ENCODE measurements at regions not wholly inside any gene's neighbourhood (a gene's known extent, or its start where the extent isn't known, plus 50 kb on each side); places are given as distances from the start of the nearest gene placed in this dataset.

DNA sequence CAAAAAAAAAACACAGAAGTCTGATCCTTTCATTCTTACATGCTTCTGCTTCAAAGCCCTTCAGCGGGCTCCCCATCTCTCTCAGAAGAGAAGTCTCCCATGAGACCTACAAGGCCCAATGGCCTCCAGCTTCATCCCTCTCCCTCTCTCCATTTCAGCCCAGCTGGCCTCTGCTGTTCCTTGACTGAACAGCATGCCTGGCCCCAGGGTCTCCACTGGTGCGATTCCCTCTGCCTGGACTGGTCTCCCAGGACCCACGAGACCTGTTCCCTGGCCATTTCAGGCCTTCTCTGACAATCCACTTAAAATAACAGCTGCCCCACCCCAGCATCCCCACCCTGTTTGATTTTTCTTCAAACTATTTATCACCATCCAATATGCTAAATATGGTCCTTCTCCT lies 91.2 kb downstream of the AIPL1 start:
- no peak overlapping the region for H3K27ac ChIP-seq
- TF ChIP-seq, protein P1, sequence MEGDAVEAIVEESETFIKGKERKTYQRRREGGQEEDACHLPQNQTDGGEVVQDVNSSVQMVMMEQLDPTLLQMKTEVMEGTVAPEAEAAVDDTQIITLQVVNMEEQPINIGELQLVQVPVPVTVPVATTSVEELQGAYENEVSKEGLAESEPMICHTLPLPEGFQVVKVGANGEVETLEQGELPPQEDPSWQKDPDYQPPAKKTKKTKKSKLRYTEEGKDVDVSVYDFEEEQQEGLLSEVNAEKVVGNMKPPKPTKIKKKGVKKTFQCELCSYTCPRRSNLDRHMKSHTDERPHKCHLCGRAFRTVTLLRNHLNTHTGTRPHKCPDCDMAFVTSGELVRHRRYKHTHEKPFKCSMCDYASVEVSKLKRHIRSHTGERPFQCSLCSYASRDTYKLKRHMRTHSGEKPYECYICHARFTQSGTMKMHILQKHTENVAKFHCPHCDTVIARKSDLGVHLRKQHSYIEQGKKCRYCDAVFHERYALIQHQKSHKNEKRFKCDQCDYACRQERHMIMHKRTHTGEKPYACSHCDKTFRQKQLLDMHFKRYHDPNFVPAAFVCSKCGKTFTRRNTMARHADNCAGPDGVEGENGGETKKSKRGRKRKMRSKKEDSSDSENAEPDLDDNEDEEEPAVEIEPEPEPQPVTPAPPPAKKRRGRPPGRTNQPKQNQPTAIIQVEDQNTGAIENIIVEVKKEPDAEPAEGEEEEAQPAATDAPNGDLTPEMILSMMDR (conservative IDR thresholded peaks at IDR 0.05) = no peak
- no peak for TF ChIP-seq ZFX (IDR thresholded peaks at IDR 0.05)

DNA sequence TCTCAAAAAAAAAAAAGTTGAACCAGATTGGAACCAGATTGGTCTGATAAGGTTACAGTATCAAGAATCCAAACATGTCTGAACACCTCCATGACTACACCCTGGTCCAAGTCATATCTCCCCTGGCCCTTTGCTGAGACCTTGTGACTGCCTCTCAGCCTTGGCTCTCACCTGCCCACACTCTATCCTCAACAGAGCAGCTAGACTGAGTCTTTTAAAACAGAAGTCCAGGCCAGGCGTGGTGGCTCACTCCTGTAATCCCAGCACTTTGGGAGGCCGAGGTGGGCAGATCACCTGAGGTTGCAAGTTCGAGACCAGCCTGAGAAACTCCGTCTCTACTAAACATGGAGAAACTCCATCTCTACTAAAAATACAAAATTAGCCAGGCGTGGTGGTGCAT lies 91.7 kb downstream of the AIPL1 start:
- no peak for TF ChIP-seq ZFX (IDR thresholded peaks at IDR 0.05)
- TF ChIP-seq, protein P1 (conservative IDR thresholded peaks at IDR 0.05) = no peak

DNA sequence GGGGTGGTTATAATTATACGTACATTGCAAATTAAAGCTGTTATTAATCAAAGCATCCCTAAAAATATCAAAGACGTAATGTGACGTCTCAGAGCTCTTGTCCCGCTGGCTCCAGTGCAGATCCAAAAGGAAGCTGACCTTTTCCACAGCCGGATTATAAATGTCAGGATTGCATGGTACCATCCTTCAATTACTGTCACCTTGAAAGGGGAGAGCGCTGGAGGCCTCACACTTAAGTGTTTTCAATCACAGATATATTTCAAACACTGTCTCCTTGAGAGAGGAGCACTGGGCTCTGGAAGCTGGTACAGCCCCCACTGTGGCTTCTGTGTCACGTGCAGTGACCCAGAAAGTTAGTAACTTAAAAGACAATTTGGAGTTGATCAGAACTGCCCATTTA lies 94.2 kb downstream of the AIPL1 start:
- TF ChIP-seq ZFX (IDR thresholded peaks at IDR 0.05) = no peak
- TF ChIP-seq, protein P1 (conservative IDR thresholded peaks at IDR 0.05) = no peak
- H3K27ac ChIP-seq = no peak overlapping the region

More for the DNA sequence above, 91.7 kb downstream of the AIPL1 start:
- no peak overlapping the region for H3K27ac ChIP-seq

DNA sequence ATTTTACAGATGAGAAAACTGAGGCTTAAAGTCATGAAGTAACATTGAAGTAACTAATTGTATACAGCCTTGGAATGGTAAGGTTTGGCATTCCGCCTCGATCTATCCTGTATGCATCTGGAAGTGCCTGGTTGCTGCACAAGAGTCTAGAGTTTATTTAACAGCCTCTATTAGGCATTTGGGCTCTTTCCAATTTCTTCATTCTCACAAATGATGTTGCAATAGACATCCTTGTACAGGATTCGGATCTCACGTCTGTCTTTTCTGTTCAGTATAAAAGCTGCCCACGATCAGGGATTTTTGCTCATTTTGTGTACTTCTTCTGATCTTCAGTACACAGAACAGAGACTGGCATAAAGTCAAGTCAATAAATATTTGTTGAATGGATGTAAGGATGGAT lies 100.5 kb downstream of the AIPL1 start:
- no peak overlapping the region for H3K27ac ChIP-seq
- no peak for TF ChIP-seq ZFX (IDR thresholded peaks at IDR 0.05)
- TF ChIP-seq, protein P1 (conservative IDR thresholded peaks at IDR 0.05) = no peak

DNA sequence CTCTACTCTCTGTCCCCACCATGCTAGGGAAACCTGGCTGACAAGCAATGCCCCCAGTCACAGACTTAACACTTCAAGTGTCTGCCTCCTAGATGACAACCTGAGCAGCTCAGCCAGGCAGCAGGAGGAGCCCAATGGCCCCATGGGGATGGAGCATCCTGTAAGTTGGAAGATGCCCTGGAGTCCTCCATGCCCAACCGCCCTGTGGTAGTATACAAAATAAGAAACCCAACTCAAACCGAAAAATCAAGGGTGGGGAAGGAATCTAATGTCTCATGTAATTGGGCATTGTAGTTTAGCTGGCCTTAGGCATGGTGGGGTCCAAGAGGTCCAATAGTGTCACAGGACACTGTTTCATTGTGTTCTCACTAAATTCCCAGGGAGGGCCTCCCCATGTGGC lies 104.0 kb downstream of the AIPL1 start:
- no peak overlapping the region for H3K27ac ChIP-seq
- TF ChIP-seq ZFX (IDR thresholded peaks at IDR 0.05) = no peak
- TF ChIP-seq, protein P1 (conservative IDR thresholded peaks at IDR 0.05) = no peak

DNA sequence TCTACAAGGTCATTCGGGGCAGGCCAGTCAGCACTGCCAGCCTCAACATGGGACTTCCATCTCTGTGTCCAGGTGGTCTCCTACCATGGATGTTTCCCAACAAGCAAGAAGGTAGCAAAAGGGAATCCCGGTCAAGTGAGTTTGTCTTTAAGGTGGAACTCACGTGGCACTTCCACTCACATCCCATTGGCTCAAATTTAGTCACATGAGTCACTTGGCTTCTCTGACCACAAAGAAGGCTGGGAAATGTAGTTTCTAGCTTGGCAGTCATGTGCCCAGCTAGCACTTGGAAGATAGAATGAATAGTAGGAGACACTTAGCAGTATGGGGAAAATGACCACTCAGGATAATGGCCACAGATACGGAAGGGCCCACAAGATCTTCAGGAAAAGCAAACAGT lies 106.6 kb downstream of the AIPL1 start:
- TF ChIP-seq, protein P1 (conservative IDR thresholded peaks at IDR 0.05) = no peak
- no peak for TF ChIP-seq ZFX (IDR thresholded peaks at IDR 0.05)
- no peak overlapping the region for H3K27ac ChIP-seq

DNA sequence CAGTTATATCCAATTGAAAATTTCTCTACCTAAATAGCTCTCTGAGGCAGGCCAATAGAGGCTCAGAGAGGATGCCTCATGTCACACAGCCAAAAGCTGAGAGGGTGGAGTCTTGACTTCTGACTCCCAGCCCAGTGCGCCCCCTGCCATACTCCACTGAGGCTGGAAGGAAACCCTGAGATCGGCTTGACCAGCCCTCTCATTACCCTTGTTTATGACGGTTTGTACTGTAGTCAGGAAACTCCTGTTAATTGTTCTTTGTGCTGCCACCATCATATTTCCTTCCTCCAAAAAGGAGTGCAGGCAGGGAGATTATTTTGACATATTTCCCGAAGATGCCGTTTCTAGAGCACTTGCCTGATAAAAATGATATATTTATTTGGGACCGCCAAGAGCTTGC lies 107.9 kb downstream of the AIPL1 start:
- TF ChIP-seq, protein P1 (conservative IDR thresholded peaks at IDR 0.05) = no peak
- no peak for TF ChIP-seq ZFX (IDR thresholded peaks at IDR 0.05)
- H3K27ac ChIP-seq = no peak overlapping the region

Data from C4-2B (cell line).